CD4-positive, CD25-positive, alpha-beta regulatory T cell (primary cell): ENCODE measurements at regions not wholly inside any gene's neighbourhood (a gene's known extent, or its start where the extent isn't known, plus 50 kb on each side); places are given as distances from the start of the nearest gene placed in this dataset.

Source experiments
- ATAC-seq, 2 donors: fragments of 150-1000 bp; cut with Tn5 transposase; one replicate each; pipeline ENCODE4 v1.10.0; 2021; ENCODE audit warnings: low read depth in 2 of 2, moderate number of reproducible peaks in 2 of 2, moderate library complexity in 1 of 2
- DNase-seq, 3 donors: peaks; one replicate each; pipeline versions ENCODE4 v3.0.0 to v3.0.0-alpha.2; 2012 to 2022; ENCODE audit warnings: mixed read lengths in 1 of 3
- H3K27ac ChIP-seq: one replicate; pipeline ENCODE4 v1.7.0; 2013; ENCODE audit warnings: mild to moderate bottlenecking, low read length; ENCODE audit not compliant: insufficient read depth, poor library complexity, severe bottlenecking
- H3K27me3 ChIP-seq: one replicate; pipeline ENCODE4 v1.7.0; 2013; ENCODE audit warnings: low read length; ENCODE audit not compliant: control insufficient read depth, insufficient read depth
- H3K36me3 ChIP-seq: one replicate; pipeline ENCODE4 v1.7.0; 2013; ENCODE audit warnings: mild to moderate bottlenecking, low read length, moderate library complexity; ENCODE audit not compliant: control insufficient read depth, insufficient read depth
- H3K4me1 ChIP-seq: 2 replicates; pipeline ENCODE4 v1.7.0; 2013; ENCODE audit warnings: mild to moderate bottlenecking, low read length; ENCODE audit not compliant: insufficient read depth, control insufficient read depth, poor library complexity, severe bottlenecking
- H3K4me3 ChIP-seq: one replicate; pipeline ENCODE4 v1.7.0; 2013; ENCODE audit warnings: low read depth, mild to moderate bottlenecking, low read length, moderate library complexity
- H3K9me3 ChIP-seq, 2 experiments: 1 replicate in 1 of 2; 2 replicates in 1 of 2; pipeline ENCODE4 v1.7.0; 2013; ENCODE audit warnings: low read length in 2 of 2, mild to moderate bottlenecking in 1 of 2, moderate library complexity in 1 of 2; ENCODE audit not compliant: control insufficient read depth in 2 of 2
- H3K27ac Mint-ChIP-seq, 3 donors: one replicate each; pipeline ENCODE4 v1.8.0; 2020 to 2022; ENCODE audit warnings: mild to moderate bottlenecking in 3 of 3, mixed read lengths in 3 of 3, moderate library complexity in 2 of 3
- H3K27me3 Mint-ChIP-seq: one replicate; pipeline ENCODE4 v1.8.0; 2022; ENCODE audit warnings: mild to moderate bottlenecking, mixed read lengths
- H3K36me3 Mint-ChIP-seq: one replicate; pipeline ENCODE4 v1.8.0; 2020; ENCODE audit warnings: mixed read lengths
- H3K4me1 Mint-ChIP-seq, 4 donors: one replicate each; pipeline ENCODE4 v1.8.0; 2020 to 2022; ENCODE audit warnings: mixed read lengths in 4 of 4, mild to moderate bottlenecking in 1 of 4
- H3K4me3 Mint-ChIP-seq, 4 donors: one replicate each; pipeline ENCODE4 v1.8.0; 2020 to 2022; ENCODE audit warnings: mild to moderate bottlenecking in 4 of 4, mixed read lengths in 4 of 4, moderate library complexity in 3 of 4
- H3K9me3 Mint-ChIP-seq, 7 donors: one replicate each; pipeline ENCODE4 v1.8.0; 2020 to 2022; ENCODE audit warnings: mixed read lengths in 7 of 7, mild to moderate bottlenecking in 3 of 7, moderate library complexity in 2 of 7

GRCh38 chr11:112643416-112643815 lies 317.8 kb upstream of the NCAM1 start:
- Mint-ChIP-seq H3K36me3 (no peaks in the 10 kb centered on the region), H3K4me3 (no peak overlapping the region), H3K27ac (no peak overlapping the region), H3K9me3 (peaks cover 2 to 24% (median 7%) of the 10 kb centered on the region in 7 donors), H3K27me3 (peaks cover 4% of the 10 kb centered on the region), H3K4me1 (no peaks in the 10 kb centered on the region)
- ATAC-seq (no peak), DNase-seq (no peak)
- no peak overlapping the region for H3K4me3 ChIP-seq
- H3K36me3 ChIP-seq, result no peaks in the 10 kb centered on the region
- peaks cover 0 to 3% of the 10 kb centered on the region in 2 experiments for H3K9me3 ChIP-seq
- H3K27ac ChIP-seq, result no peak overlapping the region
- no peaks in the 10 kb centered on the region for H3K27me3 ChIP-seq
- no peaks in the 10 kb centered on the region for H3K4me1 ChIP-seq

GRCh38 chr11:112644410-112645131 lies 316.6 kb upstream of the NCAM1 start:
- peaks cover 2 to 23% (median 7%) of the 10 kb centered on the region in 7 donors for H3K9me3 Mint-ChIP-seq
- H3K36me3 ChIP-seq, result no peaks in the 10 kb centered on the region
- H3K27me3 Mint-ChIP-seq, result no peaks in the 10 kb centered on the region

GRCh38 chr11:112649856-112650255 lies 311.4 kb upstream of the NCAM1 start:
- no peak overlapping the region for H3K4me3 ChIP-seq
- H3K9me3 Mint-ChIP-seq, result peaks cover 0 to 1% (median 0%) of the 10 kb centered on the region in 7 donors
- H3K4me1 ChIP-seq, result no peaks in the 10 kb centered on the region
- H3K4me3 Mint-ChIP-seq, result no peak overlapping the region
- no peak overlapping the region for H3K27ac Mint-ChIP-seq
- no peaks in the 10 kb centered on the region for H3K36me3 ChIP-seq
- H3K27ac ChIP-seq, result no peak overlapping the region
- H3K27me3 ChIP-seq, result no peaks in the 10 kb centered on the region
- no peaks in the 10 kb centered on the region for H3K36me3 Mint-ChIP-seq
- no peaks in the 10 kb centered on the region for H3K4me1 Mint-ChIP-seq
- no peaks in the 10 kb centered on the region for H3K9me3 ChIP-seq
- DNase-seq (no peak), ATAC-seq (no peak)
- H3K27me3 Mint-ChIP-seq, result no peaks in the 10 kb centered on the region

More at GRCh38 chr11:112644410-112645131, 316.6 kb upstream of the NCAM1 start:
- no peak overlapping the region for H3K27ac ChIP-seq
- H3K4me3 Mint-ChIP-seq, result no peak overlapping the region
- no peak overlapping the region for H3K27ac Mint-ChIP-seq
- H3K4me3 ChIP-seq, result no peak overlapping the region
- ATAC-seq, result no peak
- no peaks in the 10 kb centered on the region for H3K4me1 ChIP-seq
- H3K9me3 ChIP-seq, result peaks cover 0 to 3% of the 10 kb centered on the region in 2 experiments
- H3K27me3 ChIP-seq, result no peaks in the 10 kb centered on the region
- no peaks in the 10 kb centered on the region for H3K4me1 Mint-ChIP-seq
- DNase-seq, result no peak
- no peaks in the 10 kb centered on the region for H3K36me3 Mint-ChIP-seq

GRCh38 chr11:112650527-112650926 lies 310.7 kb upstream of the NCAM1 start:
- H3K4me3 ChIP-seq, result no peak overlapping the region
- no peaks in the 10 kb centered on the region for H3K36me3 ChIP-seq
- no peaks in the 10 kb centered on the region for H3K36me3 Mint-ChIP-seq

GRCh38 chr11:112651386-112651785 lies 309.8 kb upstream of the NCAM1 start:
- no peaks in the 10 kb centered on the region for H3K36me3 Mint-ChIP-seq
- no peak for DNase-seq
- H3K9me3 ChIP-seq, result no peaks in the 10 kb centered on the region
- no peak overlapping the region for H3K27ac Mint-ChIP-seq
- no peak overlapping the region for H3K27ac ChIP-seq
- H3K4me3 Mint-ChIP-seq, result no peak overlapping the region
- H3K4me3 ChIP-seq, result no peak overlapping the region
- no peaks in the 10 kb centered on the region for H3K36me3 ChIP-seq
- H3K27me3 Mint-ChIP-seq, result no peaks in the 10 kb centered on the region
- H3K9me3 Mint-ChIP-seq, result peaks cover 0 to under 1% (median 0%) of the 10 kb centered on the region in 7 donors
- no peaks in the 10 kb centered on the region for H3K27me3 ChIP-seq
- ATAC-seq, result no peak
- no peaks in the 10 kb centered on the region for H3K4me1 Mint-ChIP-seq
- no peaks in the 10 kb centered on the region for H3K4me1 ChIP-seq

More at GRCh38 chr11:112650527-112650926, 310.7 kb upstream of the NCAM1 start:
- Mint-ChIP-seq H3K4me3 (no peak overlapping the region), H3K27me3 (no peaks in the 10 kb centered on the region), H3K27ac (no peak overlapping the region), H3K4me1 (no peaks in the 10 kb centered on the region), H3K9me3 (no peaks in the 10 kb centered on the region)
- no peaks in the 10 kb centered on the region for H3K4me1 ChIP-seq
- DNase-seq (no peak), ATAC-seq (no peak)
- H3K9me3 ChIP-seq, result no peaks in the 10 kb centered on the region
- no peak overlapping the region for H3K27ac ChIP-seq
- no peaks in the 10 kb centered on the region for H3K27me3 ChIP-seq

- no peak overlapping the region for H3K4me3 Mint-ChIP-seq
- Histone ChIP-seq H3K4me3 (no peak overlapping the region), H3K4me1 (no peaks in the 10 kb centered on the region), H3K27me3 (no peaks in the 10 kb centered on the region), H3K27ac (no peak overlapping the region), H3K36me3 (no peaks in the 10 kb centered on the region), H3K9me3 (no peaks in the 10 kb centered on the region)
- DNase-seq, result no peak
- no peaks in the 10 kb centered on the region for H3K27me3 Mint-ChIP-seq
- H3K9me3 Mint-ChIP-seq, result peaks cover 0 to 1% (median 0%) of the 10 kb centered on the region in 7 donors
- no peaks in the 10 kb centered on the region for H3K4me1 Mint-ChIP-seq
- no peak overlapping the region for H3K27ac Mint-ChIP-seq
- ATAC-seq, result no peak
- H3K36me3 Mint-ChIP-seq, result no peaks in the 10 kb centered on the region
Observed at GRCh38 chr11:112652786-112653390, 308.3 kb upstream of the NCAM1 start.

- no peaks in the 10 kb centered on the region for H3K9me3 ChIP-seq
- ATAC-seq (no peak), DNase-seq (no peak)
- no peaks in the 10 kb centered on the region for H3K36me3 ChIP-seq
- Mint-ChIP-seq H3K9me3 (peaks cover 0 to 1% (median 0%) of the 10 kb centered on the region in 7 donors), H3K4me1 (no peaks in the 10 kb centered on the region), H3K36me3 (no peaks in the 10 kb centered on the region), H3K4me3 (no peak overlapping the region), H3K27me3 (no peaks in the 10 kb centered on the region), H3K27ac (no peak overlapping the region)
- no peaks in the 10 kb centered on the region for H3K4me1 ChIP-seq
- H3K27me3 ChIP-seq, result no peaks in the 10 kb centered on the region
- no peak overlapping the region for H3K4me3 ChIP-seq
- no peak overlapping the region for H3K27ac ChIP-seq
Observed at GRCh38 chr11:112655371-112655770, 305.8 kb upstream of the NCAM1 start.
